HEK293T (cell line): ENCODE measurements at regions not wholly inside any gene's neighbourhood (a gene's known extent, or its start where the extent isn't known, plus 50 kb on each side); places are given as distances from the start of the nearest gene placed in this dataset.

ENCODE experiments used
- BHLHE40 ChIP-seq: fragments of 450-650 bp; IDR thresholded peaks from 2 replicates; pipeline ENCODE4 v1.6.1; 2016; ENCODE audit warnings: mild to moderate bottlenecking, moderate library complexity, borderline replicate concordance
- CTBP1 ChIP-seq: fragments of 450-650 bp; IDR thresholded peaks from 2 replicates; pipeline ENCODE4 v1.6.1; 2016; ENCODE audit warnings: borderline replicate concordance
- ELF4 ChIP-seq: fragments of 450-650 bp; IDR thresholded peaks from 2 replicates; pipeline ENCODE4 v1.6.1; 2017; ENCODE audit warnings: antibody characterized with exemption
- FOXA1 ChIP-seq: fragments of 450-650 bp; IDR thresholded peaks from 2 replicates; pipeline ENCODE4 v1.6.1; 2016; ENCODE audit warnings: mild to moderate bottlenecking
- FOXK2 ChIP-seq: fragments of 450-650 bp; IDR thresholded peaks from 2 replicates; pipeline ENCODE4 v1.6.1; 2016; ENCODE audit warnings: mild to moderate bottlenecking
- FOXM1 ChIP-seq: fragments of 450-650 bp; IDR thresholded peaks from 2 replicates; pipeline ENCODE4 v1.6.1; 2017; ENCODE audit warnings: mild to moderate bottlenecking, borderline replicate concordance
- HDGF ChIP-seq: fragments of 450-650 bp; IDR thresholded peaks from 2 replicates; pipeline ENCODE4 v1.6.1; 2017; ENCODE audit warnings: antibody characterized with exemption, borderline replicate concordance
- NFRKB ChIP-seq: fragments of 450-650 bp; IDR thresholded peaks from 2 replicates; pipeline ENCODE4 v1.6.1; 2016; ENCODE audit warnings: mild to moderate bottlenecking, moderate library complexity
- PKNOX1 ChIP-seq: fragments of 450-650 bp; IDR thresholded peaks from 2 replicates; pipeline ENCODE4 v1.6.1; 2016
- SP1 ChIP-seq: fragments of 450-650 bp; IDR thresholded peaks from 2 replicates; pipeline ENCODE4 v1.6.1; 2017
- SUZ12 ChIP-seq: fragments of 450-650 bp; IDR thresholded peaks from 2 replicates; pipeline ENCODE4 v1.6.1; 2016; ENCODE audit warnings: mild to moderate bottlenecking
- TARDBP ChIP-seq: fragments of 450-650 bp; IDR thresholded peaks from 2 replicates; pipeline ENCODE4 v1.6.1; 2016

GRCh38 chr22:48333816-48334735, 1493.6 kb downstream of the BRD1 start:
- no peak for TF ChIP-seq ELF4
- TF ChIP-seq SUZ12 = no peak
- TF ChIP-seq FOXK2 = no peak
- TF ChIP-seq BHLHE40 = no peak
- no peak for TF ChIP-seq TARDBP
- no peak for TF ChIP-seq FOXM1
- no peak for TF ChIP-seq FOXA1
- TF ChIP-seq HDGF = no peak
- TF ChIP-seq CTBP1 = no peak
- TF ChIP-seq PKNOX1 = no peak
- TF ChIP-seq NFRKB = no peak
- no peak for TF ChIP-seq SP1
